H9 (cell line): ENCODE measurements at regions not wholly inside any gene's neighbourhood (a gene's known extent, or its start where the extent isn't known, plus 50 kb on each side); places are given as distances from the start of the nearest gene placed in this dataset.

ENCODE experiments used
- DNase-seq: peaks from one replicate; pipeline ENCODE4 v3.0.0-alpha.2; 2017
- H2AFZ ChIP-seq: one replicate; pipeline ENCODE4 v1.6.1; 2013; ENCODE audit warnings: mild to moderate bottlenecking, low read length, control low read depth, moderate library complexity
- H2AK5ac ChIP-seq: 2 replicates; pipeline ENCODE4 v1.6.1; 2013; ENCODE audit warnings: low read length, control low read depth, mixed read lengths; ENCODE audit not compliant: insufficient read length
- H2BK120ac ChIP-seq: one replicate; pipeline ENCODE4 v1.6.1; 2013; ENCODE audit warnings: low read depth, mild to moderate bottlenecking, low read length, control low read depth, inconsistent platforms; ENCODE audit not compliant: poor library complexity, severe bottlenecking
- H2BK12ac ChIP-seq: 2 replicates; pipeline ENCODE4 v1.6.1; 2013; ENCODE audit warnings: low read length, control low read depth, mixed read lengths, low read depth; ENCODE audit not compliant: insufficient read length
- H2BK15ac ChIP-seq: 2 replicates; pipeline ENCODE4 v1.6.1; 2013; ENCODE audit warnings: low read depth, low read length, control low read depth
- H2BK20ac ChIP-seq: one replicate; pipeline ENCODE4 v1.6.1; 2013; ENCODE audit warnings: low read depth, mild to moderate bottlenecking, low read length, control low read depth, inconsistent platforms; ENCODE audit not compliant: poor library complexity, severe bottlenecking
- H2BK5ac ChIP-seq: 2 replicates; pipeline ENCODE4 v1.6.1; 2013; ENCODE audit warnings: low read length, control low read depth, mixed read lengths; ENCODE audit not compliant: insufficient read length
- H3K14ac ChIP-seq: 2 replicates; pipeline ENCODE4 v1.6.1; 2013; ENCODE audit warnings: low read length, control low read depth; ENCODE audit not compliant: insufficient read depth
- H3K18ac ChIP-seq: 2 replicates; pipeline ENCODE4 v1.6.1; 2013; ENCODE audit warnings: low read depth, mild to moderate bottlenecking, mixed read lengths, low read length, control low read depth; ENCODE audit not compliant: insufficient read length
- H3K23ac ChIP-seq: 2 replicates; pipeline ENCODE4 v1.6.1; 2013; ENCODE audit warnings: low read length, control low read depth, mixed read lengths, low read depth; ENCODE audit not compliant: insufficient read length
- H3K23me2 ChIP-seq: 2 replicates; pipeline ENCODE4 v1.6.1; 2013; ENCODE audit warnings: low read depth, mild to moderate bottlenecking, mixed read lengths, low read length, control low read depth; ENCODE audit not compliant: insufficient read length, poor library complexity, severe bottlenecking
- H3K27ac ChIP-seq: 2 replicates; pipeline ENCODE4 v1.5.1; 2013; ENCODE audit warnings: low read length, control low read depth, mixed read lengths, low read depth; ENCODE audit not compliant: insufficient read length
- H3K27me3 ChIP-seq: 2 replicates; pipeline ENCODE4 v1.6.1; 2013; ENCODE audit warnings: low read length, control low read depth, inconsistent platforms; ENCODE audit not compliant: insufficient read depth
- H3K4ac ChIP-seq: 2 replicates; pipeline ENCODE4 v1.6.1; 2013; ENCODE audit warnings: low read depth, mild to moderate bottlenecking, control low read depth, inconsistent platforms, low read length, moderate library complexity
- H3K4me1 ChIP-seq: 2 replicates; pipeline ENCODE4 v1.6.1; 2013; ENCODE audit warnings: low read length, control low read depth, inconsistent platforms; ENCODE audit not compliant: insufficient read depth
- H3K4me2 ChIP-seq: 2 replicates; pipeline ENCODE4 v1.6.1; 2013; ENCODE audit warnings: low read length, control low read depth, mixed read lengths; ENCODE audit not compliant: insufficient read length, insufficient read depth
- H3K56ac ChIP-seq: 2 replicates; pipeline ENCODE4 v1.6.1; 2013; ENCODE audit warnings: low read depth, mild to moderate bottlenecking, mixed read lengths, low read length, control low read depth; ENCODE audit not compliant: insufficient read length
- H3K79me1 ChIP-seq: 2 replicates; pipeline ENCODE4 v1.6.1; 2013; ENCODE audit warnings: low read depth, mild to moderate bottlenecking, moderate library complexity, low read length, control low read depth, inconsistent platforms; ENCODE audit not compliant: insufficient read depth, poor library complexity, severe bottlenecking
- H3K79me2 ChIP-seq: 2 replicates; pipeline ENCODE4 v1.6.1; 2013; ENCODE audit warnings: low read length, control low read depth, inconsistent platforms; ENCODE audit not compliant: insufficient read depth
- H3K9ac ChIP-seq: 2 replicates; pipeline ENCODE4 v1.6.1; 2013; ENCODE audit warnings: low read length, control low read depth, mixed read lengths; ENCODE audit not compliant: insufficient read length; ENCODE audit errors: extremely low read depth
- H3K9me3 ChIP-seq: one replicate; pipeline ENCODE4 v1.6.1; 2013; ENCODE audit warnings: low read depth, low read length, inconsistent platforms; ENCODE audit not compliant: control insufficient read depth
- H3T11ph ChIP-seq: one replicate; pipeline ENCODE4 v1.6.1; 2013; ENCODE audit warnings: mild to moderate bottlenecking, low read length, control low read depth, inconsistent platforms
- H4K20me1 ChIP-seq: one replicate; pipeline ENCODE4 v1.6.1; 2013; ENCODE audit not compliant: control insufficient read depth, insufficient read length, insufficient read depth
- H4K5ac ChIP-seq: 2 replicates; pipeline ENCODE4 v1.6.1; 2013; ENCODE audit warnings: low read depth, mild to moderate bottlenecking, mixed read lengths, low read length, control low read depth; ENCODE audit not compliant: insufficient read length
- H4K8ac ChIP-seq: replicated peaks from 2 replicates; pipeline ENCODE4 v1.6.1; 2013; ENCODE audit warnings: low read length, control low read depth, mixed read lengths, low read depth; ENCODE audit not compliant: insufficient read length
- H4K91ac ChIP-seq: 2 replicates; pipeline ENCODE4 v1.6.1; 2013; ENCODE audit warnings: low read depth, mild to moderate bottlenecking, moderate library complexity, mixed read lengths, low read length, control low read depth; ENCODE audit not compliant: insufficient read length
- H3K27ac Mint-ChIP-seq, 3 experiments: 2 replicates in 2 of 3; 3 replicates in 1 of 3; pipeline ENCODE4 v1.8.0; 2020 to 2021; ENCODE audit warnings: mixed read lengths in 3 of 3, mild to moderate bottlenecking in 1 of 3, moderate library complexity in 1 of 3
- H3K27me3 Mint-ChIP-seq: 2 replicates; pipeline ENCODE4 v1.8.0; 2021; ENCODE audit warnings: low read depth, mild to moderate bottlenecking, moderate library complexity, mixed read lengths
- H3K36me3 Mint-ChIP-seq, 3 experiments: 2 replicates in 2 of 3; 3 replicates in 1 of 3; pipeline ENCODE4 v1.8.0; 2020 to 2021; ENCODE audit warnings: low read depth in 3 of 3, mixed read lengths in 3 of 3; ENCODE audit not compliant: insufficient read depth in 1 of 3
- H3K4me1 Mint-ChIP-seq, 2 experiments: 2 replicates each; pipeline ENCODE4 v1.8.0; 2020; ENCODE audit warnings: mixed read lengths in 2 of 2
- H3K4me3 Mint-ChIP-seq, 2 experiments: 2 replicates in 1 of 2; 3 replicates in 1 of 2; pipeline ENCODE4 v1.8.0; 2020 to 2021; ENCODE audit warnings: mild to moderate bottlenecking in 2 of 2, mixed read lengths in 2 of 2, moderate library complexity in 1 of 2
- H3K9me3 Mint-ChIP-seq, 2 experiments: 2 replicates in 1 of 2; 3 replicates in 1 of 2; pipeline ENCODE4 v1.8.0; 2020; ENCODE audit warnings: mild to moderate bottlenecking in 2 of 2, mixed read lengths in 2 of 2, moderate library complexity in 1 of 2
- CTCF ChIP-seq: fragments of 200-600 bp; sonication (generic); conservative IDR thresholded peaks from 3 replicates; pipeline ENCODE4 v1.8.0; 2021; ENCODE audit warnings: antibody characterized with exemption, mild to moderate bottlenecking
- WGBS: extraction: QIAGEN DNeasy Blood & Tissue Kit; methylation state at CpG from one replicate; pipeline ENCODE4 v1.1.7; 2013; ENCODE audit warnings: missing lambda C conversion rate, low lambda C conversion rate, mixed read lengths; ENCODE audit not compliant: insufficient read length; ENCODE audit errors: extremely low coverage; 5-methylcytosine and 5-hydroxymethylcytosine counted together

GRCh38 chr1:98459486-98459870 is 202.0 kb upstream of the SNX7 start:
- no peak overlapping the region for H2BK20ac ChIP-seq
- Mint-ChIP-seq H3K27me3 (peaks cover 6% of the 10 kb centered on the region; the same call in 1 of the 2 replicates), H3K4me3 (no peak overlapping the region), H3K36me3 (no peaks in the 10 kb centered on the region; a peak in 1 of 7 replicates), H3K27ac (peak overlapping the region in 1 of 3 experiments; percentile 2; a peak in 1 of 7 replicates), H3K9me3 (no peaks in the 10 kb centered on the region), H3K4me1 (peaks cover 16 to 23% of the 10 kb centered on the region in 2 experiments)
- H4K91ac ChIP-seq: no peak overlapping the region
- H3K27me3 ChIP-seq: no peaks in the 10 kb centered on the region
- H3K56ac ChIP-seq: no peak overlapping the region
- H2BK5ac ChIP-seq: no peak overlapping the region
- no peak overlapping the region for H3K14ac ChIP-seq
- no peak overlapping the region for H3T11ph ChIP-seq
- TF ChIP-seq CTCF: no peak
- H3K79me2 ChIP-seq: no peaks in the 10 kb centered on the region
- H4K5ac ChIP-seq: no peak overlapping the region
- H3K27ac ChIP-seq: no peak overlapping the region
- no peak overlapping the region for H4K8ac ChIP-seq
- no peak overlapping the region for H3K4ac ChIP-seq
- no peak overlapping the region for H2BK12ac ChIP-seq
- peaks cover 2% of the 10 kb centered on the region for H3K4me1 ChIP-seq
- H2AK5ac ChIP-seq: no peak overlapping the region
- no peak overlapping the region for H2AFZ ChIP-seq
- H4K20me1 ChIP-seq: no peaks in the 10 kb centered on the region
- no peak overlapping the region for H3K9ac ChIP-seq
- H3K18ac ChIP-seq: no peak overlapping the region
- H3K23me2 ChIP-seq: no peaks in the 10 kb centered on the region
- WGBS: no CpG with 5 or more reads among the region's 2 CpGs
- H2BK120ac ChIP-seq: no peak overlapping the region
- H3K23ac ChIP-seq: no peak overlapping the region
- H3K4me2 ChIP-seq: no peak overlapping the region
- no peak for DNase-seq
- no peaks in the 10 kb centered on the region for H3K9me3 ChIP-seq
- no peaks in the 10 kb centered on the region for H3K79me1 ChIP-seq
- no peak overlapping the region for H2BK15ac ChIP-seq
